HG02981 (cell line): ENCODE measurements at regions not wholly inside any gene's neighbourhood (a gene's known extent, or its start where the extent isn't known, plus 50 kb on each side); places are given as distances from the start of the nearest gene placed in this dataset.
"Not testable (repeated sequence)": the region's sequence is repeated elsewhere in the genome, so short reads cannot be mapped to it uniquely, and the experiment has no call there.

ENCODE experiments used
- ATAC-seq: cut with Tn5 transposase; IDR thresholded peaks from one replicate; pipeline ENCODE4 v1.9.1; 2021; ENCODE audit warnings: mild to moderate bottlenecking, moderate library complexity; ENCODE audit not compliant: unreplicated experiment

DNA sequence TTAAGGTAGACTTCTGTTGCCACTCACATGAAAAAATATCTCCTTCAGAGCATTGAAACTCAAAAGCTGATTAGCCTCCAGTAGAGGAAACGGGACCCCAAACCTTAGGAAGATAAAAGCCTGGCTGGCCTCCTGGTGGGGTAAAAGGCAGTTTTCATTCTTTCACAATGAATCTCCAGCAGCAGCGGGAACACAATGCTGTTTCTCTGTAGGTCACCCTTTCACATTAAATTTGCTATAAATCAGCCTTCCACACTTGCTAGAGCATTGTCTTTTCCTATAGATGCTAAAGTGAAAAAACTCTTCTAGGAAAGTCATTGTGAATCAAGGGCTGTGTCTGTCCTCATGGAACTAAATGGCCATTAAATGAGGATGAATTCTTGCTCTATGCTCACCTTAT is 207.3 kb upstream of the MAGEB2 start:
- ATAC-seq, result no peak

DNA sequence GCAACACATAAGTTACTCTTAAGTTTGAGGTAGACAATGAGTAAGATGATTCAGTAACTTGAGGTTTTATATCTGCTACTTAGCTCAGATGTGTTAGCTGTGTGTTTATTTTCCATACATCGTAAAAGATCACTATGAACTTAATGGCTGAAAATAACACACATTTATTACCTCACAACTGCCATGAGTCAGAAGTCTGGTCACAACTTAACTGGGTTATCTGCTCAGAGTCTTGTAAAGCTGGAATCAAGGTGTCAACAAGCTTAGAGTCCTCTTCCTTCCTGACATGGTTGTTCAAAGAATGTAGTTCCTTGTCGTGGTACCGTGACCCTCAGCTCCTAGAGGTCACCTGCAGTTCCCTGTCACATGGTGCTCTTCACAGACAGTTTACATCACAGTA is 204.9 kb upstream of the MAGEB2 start:
- no peak for ATAC-seq

DNA sequence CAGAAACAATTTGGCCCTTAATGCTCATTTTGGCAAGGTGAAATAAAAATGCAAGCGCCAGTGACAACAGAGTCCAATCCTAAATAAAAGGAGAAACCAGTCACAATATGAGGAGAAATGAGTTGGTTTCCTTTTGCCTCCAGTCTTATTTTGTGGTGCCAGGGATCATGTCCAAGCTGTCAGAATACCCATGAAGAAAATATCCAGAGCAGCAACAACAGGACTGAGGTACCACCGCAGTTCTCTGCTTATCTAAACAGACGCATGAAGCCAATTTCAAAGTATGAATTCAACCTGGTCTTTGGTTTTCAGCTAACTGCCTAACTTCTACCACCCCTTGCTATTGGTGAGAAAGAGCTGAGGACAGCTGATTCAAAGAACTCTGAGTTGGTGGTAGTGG is 199.9 kb upstream of the MAGEB2 start:
- ATAC-seq, result no peak

DNA sequence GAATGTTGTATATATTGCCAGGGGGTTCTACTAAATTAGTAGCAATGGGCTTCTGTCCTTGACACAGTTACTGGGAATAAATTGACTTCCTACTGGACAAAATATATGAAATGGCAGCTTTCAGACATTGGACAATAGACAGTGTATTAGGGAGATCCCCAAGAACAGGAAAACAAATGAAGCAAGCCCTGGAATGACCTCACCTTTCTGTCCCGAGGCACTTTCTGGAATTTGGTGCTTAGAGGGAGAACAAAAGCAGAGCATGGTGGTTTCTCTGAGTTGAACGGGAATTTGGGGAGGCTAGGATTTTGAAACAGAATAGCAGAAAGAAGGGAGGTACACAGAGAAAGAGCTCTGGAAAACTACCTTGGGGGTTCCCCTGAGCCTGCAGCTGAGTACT is 187.7 kb upstream of the MAGEB2 start:
- ATAC-seq, result no peak

GRCh38 chrX:30036406-30036805 is 179.0 kb upstream of the MAGEB2 start:
- ATAC-seq, result not testable (repeated sequence)

DNA sequence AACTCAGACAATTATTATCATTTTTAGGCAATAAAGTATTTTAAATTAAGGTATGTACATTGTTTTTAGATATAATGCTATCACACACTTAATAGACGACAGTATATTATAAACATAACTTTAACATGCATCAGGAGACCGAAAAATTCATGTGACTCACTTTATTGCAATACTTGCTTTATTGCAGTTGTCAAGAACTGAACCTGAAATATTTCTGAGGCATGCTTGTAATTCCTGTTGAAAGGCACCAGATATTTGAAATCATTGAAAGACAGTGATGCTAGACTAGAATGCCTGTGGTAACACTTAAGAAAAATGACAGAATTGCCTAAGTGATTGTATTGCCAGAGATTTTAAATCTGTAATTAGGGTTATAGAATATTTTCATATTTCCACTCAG is 175.6 kb upstream of the MAGEB2 start:
- ATAC-seq, result no peak

DNA sequence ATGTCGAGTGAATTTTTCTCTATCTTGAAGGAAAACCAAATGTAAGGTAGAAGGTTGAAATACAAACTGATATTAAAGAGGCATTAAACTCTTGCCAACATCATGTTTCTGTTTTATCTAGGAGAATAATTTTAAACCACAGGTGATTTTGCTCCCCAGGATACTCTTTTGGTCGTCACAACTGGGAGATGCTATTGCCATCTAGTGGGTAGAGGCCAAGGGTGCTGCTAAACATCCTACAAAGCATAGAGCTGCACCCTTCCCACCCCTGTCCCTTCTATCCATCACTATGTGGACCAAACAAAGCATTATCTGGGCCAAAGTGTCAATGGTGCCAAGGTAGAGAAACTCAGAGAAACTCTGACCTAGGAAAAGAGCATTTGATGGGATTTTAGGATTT is 154.6 kb upstream of the MAGEB2 start:
- no peak for ATAC-seq

DNA sequence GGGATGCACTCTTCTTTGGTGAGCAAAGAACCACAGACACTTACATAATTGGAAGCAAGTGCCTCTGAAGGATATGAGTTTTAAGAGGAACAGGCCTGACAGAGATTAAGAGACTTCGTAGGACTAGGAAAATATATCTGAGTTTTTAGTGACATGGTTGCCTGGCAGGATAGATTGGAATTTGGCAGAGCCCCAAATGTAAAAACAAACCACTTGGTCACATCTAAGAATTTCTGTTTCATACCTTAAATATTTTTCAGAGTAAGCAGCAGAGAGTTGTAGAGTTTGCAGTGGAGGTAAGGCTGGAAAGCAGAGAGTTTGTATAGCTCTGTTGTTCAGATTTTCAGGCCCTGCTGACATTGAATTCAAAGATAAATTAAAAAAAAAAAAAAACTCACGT is 150.1 kb upstream of the MAGEB2 start:
- ATAC-seq, result no peak

DNA sequence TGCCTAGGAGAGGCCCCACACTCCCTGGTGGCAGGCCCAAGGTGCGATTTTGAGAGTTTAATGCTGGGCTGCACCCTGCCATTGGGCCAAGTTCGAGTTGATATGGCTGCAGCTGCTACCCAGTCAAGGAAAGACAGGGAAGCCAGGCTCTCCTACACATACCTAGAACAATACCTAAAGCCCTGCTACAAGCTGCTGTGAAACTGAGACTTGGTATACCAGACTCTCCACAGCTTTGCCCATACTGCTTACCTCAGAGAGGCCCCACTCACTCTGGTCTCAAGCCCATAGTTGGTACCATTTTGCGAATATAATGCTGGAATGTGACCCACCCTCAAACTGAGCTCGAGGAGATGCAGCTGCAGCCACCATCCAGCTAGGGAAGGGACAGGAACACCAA is 147.7 kb upstream of the MAGEB2 start:
- ATAC-seq, result no peak

GRCh38 chrX:30085571-30085970 is 129.8 kb upstream of the MAGEB2 start:
- no peak for ATAC-seq

DNA sequence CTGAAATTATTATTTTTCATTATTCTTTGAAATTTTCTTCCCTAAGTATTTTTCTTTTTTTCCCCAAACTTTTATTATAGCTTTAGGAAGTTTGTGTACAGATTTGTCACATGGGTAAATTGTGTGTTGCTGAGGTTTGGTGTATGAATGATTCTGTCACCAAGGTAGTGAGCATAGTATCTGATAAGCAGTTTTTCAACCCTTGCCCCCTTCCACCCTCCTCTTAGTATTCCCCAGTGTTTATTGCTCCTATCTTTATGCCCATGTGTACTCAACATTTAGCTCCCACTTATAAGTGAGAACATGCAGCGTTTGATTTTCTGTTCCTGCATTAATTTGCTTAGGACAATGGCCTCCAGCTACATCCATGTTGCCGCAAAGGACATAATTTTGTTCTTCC is 103.9 kb upstream of the MAGEB2 start:
- ATAC-seq, result no peak

- ATAC-seq, result peak; percentile 75
Observed at GRCh38 chrX:30141966-30142365, 73.4 kb upstream of the MAGEB2 start.

DNA sequence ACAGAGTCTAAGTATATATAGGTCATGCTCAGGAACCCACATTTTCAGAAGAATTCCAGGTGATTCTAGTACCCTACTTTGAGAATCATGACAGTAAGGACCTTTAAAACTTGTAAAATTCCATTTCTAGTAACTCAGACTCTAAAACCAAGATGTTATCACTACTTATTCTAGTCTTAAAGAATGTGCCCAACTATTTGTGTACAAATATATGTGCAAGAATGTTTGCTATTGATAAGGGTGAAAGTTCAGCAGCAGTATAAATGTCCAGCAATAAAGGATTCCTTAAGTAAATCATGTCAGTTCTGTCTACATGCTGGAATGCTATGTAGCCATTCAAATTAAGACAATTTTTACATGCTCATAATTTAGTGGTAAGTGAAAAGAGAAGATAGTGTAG is 71.1 kb upstream of the MAGEB2 start:
- ATAC-seq, result no peak

GRCh38 chrX:30144971-30145731 is 70.2 kb upstream of the MAGEB2 start:
- ATAC-seq, result no peak

GRCh38 chrX:30147996-30148643 is 67.2 kb upstream of the MAGEB2 start:
- ATAC-seq, result no peak

GRCh38 chrX:30149206-30149605 is 66.2 kb upstream of the MAGEB2 start:
- ATAC-seq, result not testable (repeated sequence)

- ATAC-seq, result no peak
Observed at GRCh38 chrX:30150196-30150895, 65.0 kb upstream of the MAGEB2 start.

- no peak for ATAC-seq
Observed at GRCh38 chrX:30151964-30152363, 63.4 kb upstream of the MAGEB2 start.

- no peak for ATAC-seq
Observed at GRCh38 chrX:30153175-30153880, 62.0 kb upstream of the MAGEB2 start.

DNA sequence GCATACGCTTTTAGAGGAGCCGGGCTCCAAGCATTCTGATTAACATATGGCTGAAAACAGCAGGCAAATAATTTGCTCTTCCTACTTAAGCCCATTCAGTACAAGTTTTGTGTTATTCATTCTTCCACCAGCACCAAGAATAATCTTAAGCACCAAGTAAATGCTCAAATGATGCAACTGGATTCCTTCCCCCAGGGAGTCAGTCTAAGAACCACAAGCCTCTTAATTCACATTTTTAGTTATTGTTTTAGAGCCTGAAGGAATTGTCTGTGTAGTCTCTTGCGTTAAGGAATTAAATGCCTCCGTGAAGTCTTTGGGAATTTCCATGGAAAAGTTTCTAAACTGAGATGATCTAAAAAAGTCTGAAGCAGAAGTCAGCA is 61.5 kb upstream of the MAGEB2 start:
- no peak for ATAC-seq

DNA sequence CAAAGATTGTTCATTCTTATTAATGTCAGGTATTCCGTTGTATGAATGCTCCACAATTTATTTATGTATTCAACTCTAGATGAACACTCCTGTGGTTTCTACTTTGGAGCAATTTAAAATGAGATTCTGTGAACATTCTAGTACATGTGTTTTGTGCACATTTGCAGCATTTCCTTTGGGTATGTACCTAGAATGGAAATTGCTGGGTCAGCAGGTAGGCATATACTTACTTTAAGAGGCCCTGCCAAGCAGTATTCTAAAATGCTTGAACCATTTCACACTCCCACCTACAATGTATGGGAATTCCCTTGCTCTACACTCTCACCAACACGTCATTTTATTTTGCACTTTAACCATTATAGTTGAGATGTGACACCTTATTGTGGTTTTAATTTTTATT is 59.4 kb upstream of the MAGEB2 start:
- ATAC-seq, result no peak
